Vagina (tissue), 2 donors: ENCODE measurements at regions not wholly inside any gene's neighbourhood (a gene's known extent, or its start where the extent isn't known, plus 50 kb on each side); places are given as distances from the start of the nearest gene placed in this dataset.

Source experiments
- DNase-seq, 2 donors: peaks; one replicate each; pipeline ENCODE4 v3.0.0-alpha.2; 2017; ENCODE audit errors: extremely low spot score in 2 of 2
- H3K27ac ChIP-seq: fragments of 200-600 bp; sonication (generic); one replicate; pipeline ENCODE4 v1.5.1; 2019
- H3K27me3 ChIP-seq: fragments of 200-600 bp; sonication (generic); one replicate; pipeline ENCODE4 v1.5.1; 2019
- H3K36me3 ChIP-seq, 2 donors: fragments of 200-600 bp; sonication (generic); one replicate each; pipeline ENCODE4 v1.5.1; 2017 to 2019
- H3K4me1 ChIP-seq: fragments of 200-600 bp; sonication (generic); one replicate; pipeline ENCODE4 v1.5.1; 2019
- H3K4me3 ChIP-seq, 2 donors: fragments of 200-600 bp; sonication (generic); 1 replicate in 1 of 2; 2 replicates in 1 of 2; pipeline ENCODE4 v1.5.1; 2016 to 2019
- H3K9me3 ChIP-seq: fragments of 200-600 bp; sonication (generic); one replicate; pipeline ENCODE4 v1.5.1; 2019
- CTCF ChIP-seq, 3 experiments: fragments of 450-650 bp in 2 of 3; fragments of 200-600 bp in 1 of 3; sonication (generic) in 1 of 3; IDR thresholded peaks; one replicate each; pipeline ENCODE4 v1.5.1; 2017 to 2019; ENCODE audit warnings: antibody characterized with exemption in 3 of 3, mild to moderate bottlenecking in 2 of 3, moderate library complexity in 2 of 3
- POLR2A ChIP-seq, 2 donors: fragments of 450-650 bp; IDR thresholded peaks; one replicate each; pipeline ENCODE4 v1.6.1; 2017; ENCODE audit warnings: antibody characterized with exemption in 2 of 2, mild to moderate bottlenecking in 2 of 2, moderate library complexity in 2 of 2
- POLR2AphosphoS5 ChIP-seq, 2 donors: sonication (generic); formaldehyde crosslinking; IDR thresholded peaks; one replicate each; pipeline ENCODE4 v1.9.0; 2017; ENCODE audit warnings: antibody characterized with exemption in 2 of 2, mild to moderate bottlenecking in 2 of 2, low read depth in 1 of 2; ENCODE audit not compliant: insufficient read depth in 1 of 2
- intact Hi-C: fragments of 100-400 bp; cut with DNase I; formaldehyde crosslinking; loops from one replicate; pipeline ENCODE4 v1.15.1; 2023

- Histone ChIP-seq H3K9me3 (no peaks in the 10 kb centered on the region), H3K27ac (no peak overlapping the region), H3K27me3 (no peaks in the 10 kb centered on the region), H3K36me3 (no peaks in the 10 kb centered on the region), H3K4me3 (no peak overlapping the region), H3K4me1 (no peaks in the 10 kb centered on the region)
- TF ChIP-seq POLR2AphosphoS5 (IDR thresholded peaks at IDR 0.05; ENCODE audit: insufficient read depth in 1 of 2, low read depth in 1 of 2) (no peak), CTCF (IDR thresholded peaks at IDR 0.05) (no peak), POLR2A (IDR thresholded peaks at IDR 0.05) (no peak)
- intact Hi-C loops: no loop called here
- DNase-seq: no peak
Observed at GRCh38 chr6:139457476-139457875, 83.0 kb upstream of the CITED2 start.

GRCh38 chr6:139452148-139452876 is 77.9 kb upstream of the CITED2 start:
- intact Hi-C loops: no loop called here
- Histone ChIP-seq H3K9me3 (no peaks in the 10 kb centered on the region), H3K27ac (no peak overlapping the region), H3K27me3 (no peaks in the 10 kb centered on the region), H3K36me3 (no peaks in the 10 kb centered on the region), H3K4me3 (no peak overlapping the region), H3K4me1 (no peaks in the 10 kb centered on the region)
- no peak for DNase-seq
- no peak for TF ChIP-seq CTCF (IDR thresholded peaks at IDR 0.05)
- no peak for TF ChIP-seq POLR2A (IDR thresholded peaks at IDR 0.05)
- TF ChIP-seq POLR2AphosphoS5 (IDR thresholded peaks at IDR 0.05; ENCODE audit: insufficient read depth in 1 of 2, low read depth in 1 of 2): no peak

GRCh38 chr6:139449611-139450000 is 75.2 kb upstream of the CITED2 start:
- no peaks in the 10 kb centered on the region for H3K27me3 ChIP-seq
- intact Hi-C loops: no loop called here
- DNase-seq: no peak
- no peaks in the 10 kb centered on the region for H3K9me3 ChIP-seq
- H3K4me1 ChIP-seq: no peaks in the 10 kb centered on the region
- TF ChIP-seq CTCF (IDR thresholded peaks at IDR 0.05) (no peak), POLR2AphosphoS5 (IDR thresholded peaks at IDR 0.05; ENCODE audit: insufficient read depth in 1 of 2, low read depth in 1 of 2) (no peak), POLR2A (IDR thresholded peaks at IDR 0.05) (no peak)
- H3K36me3 ChIP-seq: no peaks in the 10 kb centered on the region
- no peak overlapping the region for H3K27ac ChIP-seq
- H3K4me3 ChIP-seq: no peak overlapping the region

GRCh38 chr6:139448998-139449610 is 74.7 kb upstream of the CITED2 start:
- no peaks in the 10 kb centered on the region for H3K27me3 ChIP-seq
- H3K9me3 ChIP-seq: no peaks in the 10 kb centered on the region
- H3K4me3 ChIP-seq: no peak overlapping the region
- no peak for TF ChIP-seq POLR2A (IDR thresholded peaks at IDR 0.05)
- TF ChIP-seq POLR2AphosphoS5 (IDR thresholded peaks at IDR 0.05; ENCODE audit: insufficient read depth in 1 of 2, low read depth in 1 of 2): no peak
- TF ChIP-seq CTCF (IDR thresholded peaks at IDR 0.05): no peak
- intact Hi-C loops: no loop called here
- no peaks in the 10 kb centered on the region for H3K4me1 ChIP-seq
- no peak for DNase-seq
- no peak overlapping the region for H3K27ac ChIP-seq
- no peaks in the 10 kb centered on the region for H3K36me3 ChIP-seq

- no peaks in the 10 kb centered on the region for H3K4me1 ChIP-seq
- TF ChIP-seq POLR2AphosphoS5 (IDR thresholded peaks at IDR 0.05; ENCODE audit: insufficient read depth in 1 of 2, low read depth in 1 of 2) (no peak), POLR2A (IDR thresholded peaks at IDR 0.05) (no peak), CTCF (IDR thresholded peaks at IDR 0.05) (no peak)
- H3K27me3 ChIP-seq: no peaks in the 10 kb centered on the region
- no peaks in the 10 kb centered on the region for H3K9me3 ChIP-seq
- DNase-seq: no peak
- no peaks in the 10 kb centered on the region for H3K36me3 ChIP-seq
- no peak overlapping the region for H3K4me3 ChIP-seq
- no peak overlapping the region for H3K27ac ChIP-seq
- intact Hi-C loops: no loop called here
Observed at GRCh38 chr6:139448051-139448649, 73.7 kb upstream of the CITED2 start.
